K562 (cell line): ENCODE measurements at regions not wholly inside any gene's neighbourhood (a gene's known extent, or its start where the extent isn't known, plus 50 kb on each side); places are given as distances from the start of the nearest gene placed in this dataset.

ENCODE experiments used
- CTCF ChIP-seq, 3 experiments: IDR thresholded peaks in 2 of 3; conservative IDR thresholded peaks in 1 of 3; 2 replicates each; pipeline ENCODE4 v1.5.1; 2011 to 2012; ENCODE audit warnings: low read length in 3 of 3, mild to moderate bottlenecking in 3 of 3, control low read depth in 2 of 3, improper control_type of control experiment in 1 of 3, inconsistent platforms in 1 of 3, low read depth in 1 of 3, mixed read lengths in 1 of 3, moderate library complexity in 1 of 3; ENCODE audit not compliant: insufficient read depth in 2 of 3
- E2F1 ChIP-seq: sonication (generic); formaldehyde crosslinking; IDR thresholded peaks from 2 replicates; pipeline ENCODE4 v1.8.1; 2023; ENCODE audit warnings: mild to moderate bottlenecking, missing genetic modification reagents, moderate library complexity
- EP300 ChIP-seq: IDR thresholded peaks from 2 replicates; pipeline ENCODE4 v1.6.1; 2012; ENCODE audit warnings: low read length, improper control_type of control experiment
- MECOM ChIP-seq: fragments of 250-450 bp; sonication (Bioruptor Pico); IDR thresholded peaks from 2 replicates; pipeline ENCODE4 v1.8.0; 2022; ENCODE audit warnings: inconsistent platforms
- NUFIP1 ChIP-seq: fragments of 450-650 bp; IDR thresholded peaks from 2 replicates; pipeline ENCODE4 v1.6.1; 2018; ENCODE audit not compliant: partially characterized antibody
- POLR3G ChIP-seq: IDR thresholded peaks from 2 replicates; pipeline ENCODE4 v1.6.1; 2011; ENCODE audit not compliant: insufficient read length, insufficient replicate concordance; ENCODE audit errors: extremely low read depth
- TBP ChIP-seq: optimal IDR thresholded peaks from 2 replicates; pipeline ENCODE3; 2011; ENCODE audit warnings: low read depth, low read length, improper control_type of control experiment
- TCF7 ChIP-seq: sonication (generic); IDR thresholded peaks from 2 replicates; pipeline ENCODE4 v1.6.1; 2016; ENCODE audit warnings: antibody characterized with exemption, borderline replicate concordance
- UBTF ChIP-seq, 2 experiments: IDR thresholded peaks; 2 replicates each; pipeline ENCODE4 v1.6.1; 2012; ENCODE audit warnings: improper control_type of control experiment in 2 of 2, low read depth in 2 of 2, low read length in 2 of 2, borderline replicate concordance in 1 of 2
- ZNF239 ChIP-seq: fragments of 250-450 bp; sonication (Bioruptor Pico); IDR thresholded peaks from 2 replicates; pipeline ENCODE4 v1.4.0; 2020; ENCODE audit warnings: mild to moderate bottlenecking
- ZNF583 ChIP-seq: fragments of 250-450 bp; sonication (Bioruptor Pico); IDR thresholded peaks from 2 replicates; pipeline ENCODE4 v1.4.0; 2020
- ZNF766 ChIP-seq: fragments of 200-800 bp; sonication (Bioruptor generic); conservative IDR thresholded peaks from 2 replicates; pipeline ENCODE4 v1.6.1; 2016; ENCODE audit warnings: missing genetic modification characterization, missing compliant biosample characterization

GRCh38 chr2:226673314-226673723 is 126.3 kb downstream of the IRS1 start:
- no peak for TF ChIP-seq NUFIP1
- no peak for TF ChIP-seq CTCF (IDR thresholded peaks at IDR 0.05 in 2 of 3, conservative IDR thresholded peaks at IDR 0.05 in 1 of 3; ENCODE audit: insufficient read depth in 2 of 3, low read depth in 1 of 3, low read length in 3 of 3)
- TF ChIP-seq TBP, result no peak
- no peak for TF ChIP-seq TCF7
- no peak for TF ChIP-seq MECOM (CRISPR knock-in tag)
- TF ChIP-seq POLR3G, result no peak
- TF ChIP-seq E2F1, result no peak
- no peak for TF ChIP-seq ZNF583 (CRISPR knock-in tag)
- TF ChIP-seq UBTF (IDR thresholded peaks at IDR 0.05; ENCODE audit: borderline replicate concordance in 1 of 2, low read depth in 2 of 2, low read length in 2 of 2), result no peak
- TF ChIP-seq ZNF766 (CRISPR knock-in tag), result no peak
- no peak for TF ChIP-seq ZNF239 (CRISPR knock-in tag)
- TF ChIP-seq EP300, result no peak
